Fibroblast of skin of abdomen (primary cell): ENCODE measurements at regions not wholly inside any gene's neighbourhood (a gene's known extent, or its start where the extent isn't known, plus 50 kb on each side); places are given as distances from the start of the nearest gene placed in this dataset.
"Not testable (repeated sequence)": the region's sequence is repeated elsewhere in the genome, so short reads cannot be mapped to it uniquely, and the experiment has no call there.

Experiments
- DNase-seq: peaks from one replicate; pipeline ENCODE4 v3.0.0-alpha.2; 2013

DNA sequence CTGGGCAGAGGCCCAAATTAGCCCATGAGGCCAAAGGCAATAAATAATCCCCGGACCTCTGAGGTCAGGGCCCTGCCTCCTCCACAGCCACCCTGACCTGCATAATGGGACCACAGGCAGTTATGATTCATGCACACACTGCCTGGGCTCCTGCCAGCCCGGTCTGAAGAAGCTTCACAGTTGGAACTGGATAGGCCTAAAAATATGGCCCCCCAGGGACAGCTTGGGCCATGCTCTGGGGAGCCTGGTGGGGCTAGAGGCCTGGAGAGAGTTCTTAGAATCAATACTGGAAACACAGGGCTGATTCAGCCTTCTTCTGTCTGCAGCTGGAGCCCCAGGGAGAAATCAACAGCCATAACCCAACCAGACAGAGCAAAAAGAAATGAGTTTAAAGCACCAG, 112.8 kb upstream of the CADM1 start:
- DNase-seq, result peak; percentile 98

DNA sequence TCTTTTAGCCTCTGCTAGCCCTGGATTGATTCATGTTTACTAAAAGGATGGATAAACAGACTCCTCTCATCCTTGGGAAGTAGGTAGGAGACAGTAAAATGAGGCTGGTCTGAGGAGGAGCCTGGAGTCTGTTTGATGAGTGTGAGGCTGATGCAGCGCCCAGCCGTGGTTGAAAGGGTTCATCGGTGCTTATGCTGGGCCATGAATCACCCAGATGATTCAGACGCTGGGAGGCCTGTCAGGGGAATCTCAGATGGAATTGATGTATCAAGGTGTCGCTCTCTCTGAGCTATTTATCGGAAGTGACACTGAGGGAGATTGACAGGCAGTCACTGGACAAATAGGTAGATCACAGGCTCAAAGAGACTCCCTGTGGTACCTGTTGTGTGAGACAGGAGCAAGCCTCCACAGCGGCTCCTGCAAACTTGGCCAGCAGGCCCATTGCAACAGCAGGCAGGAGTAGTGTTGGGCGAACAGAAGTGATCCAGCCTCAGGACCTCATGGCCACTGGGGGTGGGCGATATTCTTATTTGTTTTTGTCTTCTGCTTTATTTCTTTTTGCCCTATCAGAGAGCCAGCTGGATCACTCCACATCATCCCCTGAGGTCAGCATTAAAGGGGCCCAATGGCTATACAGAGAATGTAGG, 109.9 kb upstream of the CADM1 start:
- peak; percentile 85 for DNase-seq

GRCh38 chr11:115613004-115613403, 108.8 kb upstream of the CADM1 start:
- no peak for DNase-seq

DNA sequence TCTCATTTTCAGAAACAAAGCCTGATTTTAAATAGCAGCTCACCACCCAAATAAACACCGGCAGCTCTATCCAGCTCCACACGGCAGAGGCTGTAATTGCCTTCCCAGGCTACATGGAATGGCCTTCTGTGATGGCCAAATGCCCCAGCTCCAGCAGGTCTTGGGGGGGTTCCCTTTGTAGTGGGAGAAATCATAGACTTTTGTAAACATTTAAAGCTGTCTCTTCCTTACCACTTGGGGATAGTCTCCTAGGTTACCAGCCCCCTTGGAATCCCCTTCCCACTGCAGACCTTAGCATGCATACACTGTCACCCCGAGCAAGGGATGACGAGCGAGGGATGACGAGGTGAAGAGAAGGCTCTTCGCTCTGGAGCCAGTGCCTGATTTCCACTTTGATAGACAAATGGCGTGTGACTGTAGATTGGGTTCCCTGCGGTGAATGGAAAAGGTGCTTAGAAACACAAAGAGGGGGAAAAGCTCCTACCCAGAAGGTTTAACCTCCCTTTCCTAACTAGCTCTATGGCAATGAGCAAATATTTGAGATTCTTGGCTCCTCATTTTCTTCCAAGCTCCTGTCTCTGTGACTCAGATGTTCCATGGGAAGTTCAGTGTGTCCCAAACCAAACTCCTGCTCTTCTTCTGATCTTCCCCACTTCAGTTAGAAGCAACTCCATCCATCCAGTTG, 108.0 kb upstream of the CADM1 start:
- peak; percentile 79 for DNase-seq

- no peak for DNase-seq
These were observed 107.1 kb upstream of the CADM1 start for GRCh38 chr11:115611343-115611742.

- no peak for DNase-seq
These were observed 106.7 kb upstream of the CADM1 start for GRCh38 chr11:115610908-115611307.

- DNase-seq, result not testable (repeated sequence)
These were observed 106.0 kb upstream of the CADM1 start for GRCh38 chr11:115610234-115610633.

DNA sequence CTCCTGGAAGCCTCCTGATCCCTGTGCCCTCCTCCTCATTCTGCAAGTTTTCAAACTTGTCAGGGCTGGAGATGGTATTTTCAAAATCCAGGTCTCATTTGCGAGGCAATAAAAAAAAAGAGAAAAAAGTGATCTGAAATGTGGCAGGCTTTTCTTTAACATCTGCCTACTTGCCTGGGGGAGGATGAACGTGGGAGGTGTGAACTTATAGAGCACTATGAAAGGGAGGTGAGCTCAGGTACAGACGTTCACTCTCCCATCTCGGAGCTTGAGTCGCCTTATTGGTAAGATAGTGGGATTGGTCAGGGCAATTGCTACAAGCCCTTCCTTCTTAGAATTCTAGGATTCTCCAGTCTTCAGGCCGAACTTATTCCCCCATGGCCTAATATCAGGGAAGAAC, 104.8 kb upstream of the CADM1 start:
- DNase-seq, result no peak

- peak; percentile 89 for DNase-seq
These were observed 103.5 kb upstream of the CADM1 start for GRCh38 chr11:115607621-115608221.

GRCh38 chr11:115606498-115607220, 102.4 kb upstream of the CADM1 start:
- DNase-seq, result peak; percentile 85

- DNase-seq, result no peak
These were observed 101.8 kb upstream of the CADM1 start for GRCh38 chr11:115605871-115606497.

DNA sequence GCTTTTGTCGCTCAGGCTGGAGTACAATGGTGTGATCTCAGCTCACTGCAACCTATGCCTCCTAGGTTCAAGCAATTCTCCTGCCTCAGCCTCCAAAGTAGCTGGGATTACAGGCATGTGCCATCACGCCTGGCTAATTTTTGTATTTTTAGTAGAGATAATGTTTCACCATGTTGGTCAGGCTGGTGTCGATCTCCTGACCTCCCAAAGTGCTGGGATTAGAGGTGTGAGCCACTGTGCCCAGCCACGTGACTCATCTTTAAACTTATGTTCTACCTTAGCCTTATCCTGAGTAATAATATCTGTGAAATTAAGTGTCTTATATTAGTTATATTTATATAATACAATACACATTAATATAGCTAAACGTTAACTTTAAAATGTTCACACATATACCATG, 101.2 kb upstream of the CADM1 start:
- not testable (repeated sequence) for DNase-seq

DNA sequence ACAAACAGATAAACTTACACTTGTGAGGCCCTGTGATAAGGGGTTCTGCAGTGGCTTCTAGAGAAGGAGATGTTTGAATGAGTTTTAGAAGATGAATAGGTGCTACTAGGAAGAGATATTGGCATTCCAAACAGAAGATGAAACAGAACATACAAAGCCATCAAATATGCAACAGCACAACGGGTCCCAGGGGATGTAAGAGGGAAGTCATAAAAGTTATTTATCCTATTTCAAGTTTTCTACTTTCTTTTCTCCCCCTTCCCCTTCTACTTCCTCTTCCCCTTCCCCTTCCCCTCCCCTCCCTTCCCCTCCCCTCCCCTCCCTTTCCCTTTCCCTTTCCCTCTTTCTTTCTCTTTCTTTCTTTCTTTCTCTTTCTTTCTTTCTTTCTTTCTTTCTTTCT, 94.9 kb upstream of the CADM1 start:
- DNase-seq, result no peak

DNA sequence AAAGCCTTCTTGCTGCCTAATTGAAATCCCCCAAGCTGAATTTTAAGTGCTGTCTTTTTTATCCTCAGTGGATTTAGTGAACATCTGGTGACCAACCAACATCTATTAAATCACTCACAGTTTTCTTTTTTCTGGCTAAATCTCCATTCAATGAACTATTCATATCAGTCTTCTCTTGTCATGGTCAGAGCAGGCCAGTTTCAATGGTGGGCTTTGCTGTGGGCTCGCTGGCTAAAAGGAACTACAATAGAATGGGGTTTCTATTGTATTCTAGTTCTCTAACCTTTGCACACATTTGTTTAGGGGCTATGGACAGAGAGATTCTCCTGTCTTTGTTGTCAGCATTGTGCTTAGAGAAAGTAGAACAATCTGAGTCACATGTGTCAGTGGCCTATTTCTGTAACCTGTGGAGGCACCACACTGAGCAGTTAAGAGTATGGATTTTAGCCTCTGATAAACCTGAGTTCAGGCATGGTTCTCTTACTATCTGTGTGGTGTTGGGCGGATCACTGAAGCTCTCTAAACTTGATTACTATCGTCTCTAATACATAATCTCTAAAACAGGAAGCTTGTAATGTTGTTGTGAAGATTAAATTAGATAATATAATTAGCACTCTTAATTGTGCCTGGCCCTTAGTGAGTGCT, 94.2 kb upstream of the CADM1 start:
- no peak for DNase-seq

DNA sequence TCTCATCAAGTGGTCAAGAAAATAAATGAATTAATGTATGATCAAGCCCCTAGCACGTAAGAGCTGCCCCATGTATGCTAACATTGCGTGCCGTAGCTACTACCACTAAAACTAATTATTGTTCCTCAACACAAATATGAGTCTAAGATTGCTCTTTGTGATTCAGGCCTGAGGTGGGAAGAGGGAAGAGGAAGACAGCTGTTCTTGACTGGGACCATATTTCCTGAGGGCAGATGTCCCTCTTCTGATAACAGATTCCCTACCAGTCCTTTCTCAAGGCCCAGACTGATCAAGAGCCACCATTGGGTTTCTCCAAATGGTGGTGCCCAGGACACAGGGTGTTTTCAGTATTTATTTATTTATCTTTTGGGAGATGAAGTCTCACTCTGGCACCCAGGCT, 87.2 kb upstream of the CADM1 start:
- DNase-seq, result no peak

- DNase-seq, result no peak
These were observed 86.0 kb upstream of the CADM1 start for GRCh38 chr11:115590254-115590653.

- DNase-seq, result no peak
These were observed 83.6 kb upstream of the CADM1 start for GRCh38 chr11:115587718-115588342.

DNA sequence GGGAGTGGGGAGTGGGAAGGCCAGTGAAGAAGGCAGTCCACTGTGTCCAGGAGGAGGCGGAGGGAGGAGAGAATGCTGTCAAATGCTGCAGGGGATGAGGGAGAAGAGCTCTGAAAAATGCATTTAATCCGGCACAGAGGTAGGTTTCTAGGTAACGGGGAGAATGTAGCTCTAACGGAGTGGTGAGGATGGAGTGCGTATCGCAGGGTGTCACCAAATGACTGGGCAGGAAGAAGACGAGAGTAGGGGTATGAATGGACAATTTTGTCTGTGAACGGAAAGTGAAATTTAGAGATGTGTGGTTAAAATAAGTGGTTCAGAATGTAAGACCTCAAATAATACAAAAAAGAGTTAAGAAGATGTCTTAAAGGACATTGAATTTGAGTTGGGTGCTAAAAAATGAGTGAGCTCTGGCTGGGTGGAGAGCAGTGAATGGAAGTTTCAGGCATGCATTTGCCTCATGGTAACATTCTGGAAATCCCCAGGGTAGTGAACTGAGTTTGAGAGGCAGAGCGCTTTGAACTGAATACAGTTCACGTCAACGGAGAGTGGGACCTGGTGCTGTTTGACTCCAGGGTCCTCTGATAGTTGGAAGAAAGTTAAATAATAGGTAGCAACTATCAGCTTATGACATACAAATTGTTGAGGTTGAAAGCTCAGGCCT, 81.3 kb upstream of the CADM1 start:
- no peak for DNase-seq

GRCh38 chr11:115581871-115582639, 77.8 kb upstream of the CADM1 start:
- DNase-seq, result peak; percentile 36

GRCh38 chr11:115580927-115581680, 76.9 kb upstream of the CADM1 start:
- DNase-seq, result no peak
